HL-60 (cell line): ENCODE measurements at regions not wholly inside any gene's neighbourhood (a gene's known extent, or its start where the extent isn't known, plus 50 kb on each side); places are given as distances from the start of the nearest gene placed in this dataset.
A peak's percentile ranks its signal among the peaks of the same experiment; 100 is the strongest.

Source experiments
- CTCF ChIP-seq: IDR thresholded peaks from one replicate; pipeline ENCODE4 v1.5.1; 2011; ENCODE audit warnings: low read length, control low read depth, inconsistent platforms; ENCODE audit not compliant: insufficient read depth
- POLR2AphosphoS5 ChIP-seq: IDR thresholded peaks from 2 replicates; pipeline ENCODE4 v1.6.1; 2012; ENCODE audit warnings: low read depth
- SPI1 ChIP-seq: IDR thresholded peaks from 2 replicates; pipeline ENCODE4 v1.6.1; 2012; ENCODE audit warnings: low read depth, mild to moderate bottlenecking, borderline replicate concordance
- TF ChIP-seq, protein P1 (sequence below): IDR thresholded peaks from 2 replicates; pipeline ENCODE4 v1.6.1; 2012; ENCODE audit warnings: low read depth; ENCODE audit not compliant: insufficient replicate concordance

- no peak for TF ChIP-seq POLR2AphosphoS5
- TF ChIP-seq CTCF = no peak
- TF ChIP-seq, protein P1, sequence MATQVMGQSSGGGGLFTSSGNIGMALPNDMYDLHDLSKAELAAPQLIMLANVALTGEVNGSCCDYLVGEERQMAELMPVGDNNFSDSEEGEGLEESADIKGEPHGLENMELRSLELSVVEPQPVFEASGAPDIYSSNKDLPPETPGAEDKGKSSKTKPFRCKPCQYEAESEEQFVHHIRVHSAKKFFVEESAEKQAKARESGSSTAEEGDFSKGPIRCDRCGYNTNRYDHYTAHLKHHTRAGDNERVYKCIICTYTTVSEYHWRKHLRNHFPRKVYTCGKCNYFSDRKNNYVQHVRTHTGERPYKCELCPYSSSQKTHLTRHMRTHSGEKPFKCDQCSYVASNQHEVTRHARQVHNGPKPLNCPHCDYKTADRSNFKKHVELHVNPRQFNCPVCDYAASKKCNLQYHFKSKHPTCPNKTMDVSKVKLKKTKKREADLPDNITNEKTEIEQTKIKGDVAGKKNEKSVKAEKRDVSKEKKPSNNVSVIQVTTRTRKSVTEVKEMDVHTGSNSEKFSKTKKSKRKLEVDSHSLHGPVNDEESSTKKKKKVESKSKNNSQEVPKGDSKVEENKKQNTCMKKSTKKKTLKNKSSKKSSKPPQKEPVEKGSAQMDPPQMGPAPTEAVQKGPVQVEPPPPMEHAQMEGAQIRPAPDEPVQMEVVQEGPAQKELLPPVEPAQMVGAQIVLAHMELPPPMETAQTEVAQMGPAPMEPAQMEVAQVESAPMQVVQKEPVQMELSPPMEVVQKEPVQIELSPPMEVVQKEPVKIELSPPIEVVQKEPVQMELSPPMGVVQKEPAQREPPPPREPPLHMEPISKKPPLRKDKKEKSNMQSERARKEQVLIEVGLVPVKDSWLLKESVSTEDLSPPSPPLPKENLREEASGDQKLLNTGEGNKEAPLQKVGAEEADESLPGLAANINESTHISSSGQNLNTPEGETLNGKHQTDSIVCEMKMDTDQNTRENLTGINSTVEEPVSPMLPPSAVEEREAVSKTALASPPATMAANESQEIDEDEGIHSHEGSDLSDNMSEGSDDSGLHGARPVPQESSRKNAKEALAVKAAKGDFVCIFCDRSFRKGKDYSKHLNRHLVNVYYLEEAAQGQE = peak; percentile 67
- no peak for TF ChIP-seq SPI1
Measured at GRCh38 chr6:9890893-9891292, 524.0 kb downstream of the TFAP2A start.
